ENCODE measurements at regions not wholly inside any gene's neighbourhood (a gene's known extent, or its start where the extent isn't known, plus 50 kb on each side); places are given as distances from the start of the nearest gene placed in this dataset.

DNA sequence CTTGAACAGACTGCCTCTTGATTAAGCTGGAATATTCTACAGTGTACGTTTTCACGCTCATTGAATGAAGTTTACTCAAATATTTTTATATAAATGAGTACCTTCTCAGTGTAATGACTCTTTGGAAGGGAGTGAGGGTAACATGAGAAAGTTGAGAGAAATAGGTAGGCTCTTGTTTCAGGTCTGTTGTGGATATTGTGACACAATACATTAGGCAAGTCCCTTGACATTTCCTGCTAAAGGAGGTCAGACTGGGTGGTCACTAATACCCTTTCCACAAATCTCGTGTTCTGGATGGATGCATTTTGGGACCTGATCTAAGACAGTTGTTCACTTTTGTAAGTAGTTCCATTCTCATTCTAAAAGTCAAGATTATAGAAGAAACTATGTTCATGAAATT is 324.8 kb upstream of the AZI2 start:
- no peak for TF ChIP-seq SUPT20H (IDR thresholded peaks at IDR 0.05; ENCODE audit: borderline replicate concordance, control insufficient read depth, low read depth, low read length)
- TF ChIP-seq, protein P1, sequence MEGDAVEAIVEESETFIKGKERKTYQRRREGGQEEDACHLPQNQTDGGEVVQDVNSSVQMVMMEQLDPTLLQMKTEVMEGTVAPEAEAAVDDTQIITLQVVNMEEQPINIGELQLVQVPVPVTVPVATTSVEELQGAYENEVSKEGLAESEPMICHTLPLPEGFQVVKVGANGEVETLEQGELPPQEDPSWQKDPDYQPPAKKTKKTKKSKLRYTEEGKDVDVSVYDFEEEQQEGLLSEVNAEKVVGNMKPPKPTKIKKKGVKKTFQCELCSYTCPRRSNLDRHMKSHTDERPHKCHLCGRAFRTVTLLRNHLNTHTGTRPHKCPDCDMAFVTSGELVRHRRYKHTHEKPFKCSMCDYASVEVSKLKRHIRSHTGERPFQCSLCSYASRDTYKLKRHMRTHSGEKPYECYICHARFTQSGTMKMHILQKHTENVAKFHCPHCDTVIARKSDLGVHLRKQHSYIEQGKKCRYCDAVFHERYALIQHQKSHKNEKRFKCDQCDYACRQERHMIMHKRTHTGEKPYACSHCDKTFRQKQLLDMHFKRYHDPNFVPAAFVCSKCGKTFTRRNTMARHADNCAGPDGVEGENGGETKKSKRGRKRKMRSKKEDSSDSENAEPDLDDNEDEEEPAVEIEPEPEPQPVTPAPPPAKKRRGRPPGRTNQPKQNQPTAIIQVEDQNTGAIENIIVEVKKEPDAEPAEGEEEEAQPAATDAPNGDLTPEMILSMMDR (IDR thresholded peaks at IDR 0.05 in 2 of 3, conservative IDR thresholded peaks at IDR 0.05 in 1 of 3; ENCODE audit: control insufficient read depth in 2 of 3, extremely low read depth in 1 of 3, insufficient read depth in 1 of 3, low read depth in 3 of 3, low read length in 3 of 3) = no peak
- TF ChIP-seq, protein P2, sequence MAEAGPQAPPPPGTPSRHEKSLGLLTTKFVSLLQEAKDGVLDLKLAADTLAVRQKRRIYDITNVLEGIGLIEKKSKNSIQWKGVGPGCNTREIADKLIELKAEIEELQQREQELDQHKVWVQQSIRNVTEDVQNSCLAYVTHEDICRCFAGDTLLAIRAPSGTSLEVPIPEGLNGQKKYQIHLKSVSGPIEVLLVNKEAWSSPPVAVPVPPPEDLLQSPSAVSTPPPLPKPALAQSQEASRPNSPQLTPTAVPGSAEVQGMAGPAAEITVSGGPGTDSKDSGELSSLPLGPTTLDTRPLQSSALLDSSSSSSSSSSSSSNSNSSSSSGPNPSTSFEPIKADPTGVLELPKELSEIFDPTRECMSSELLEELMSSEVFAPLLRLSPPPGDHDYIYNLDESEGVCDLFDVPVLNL (IDR thresholded peaks at IDR 0.05; ENCODE audit: low read depth, low read length) = no peak
- no peak for TF ChIP-seq MEF2A (IDR thresholded peaks at IDR 0.05; ENCODE audit: insufficient read depth, low read depth, low read length)
- TF ChIP-seq, protein P3, sequence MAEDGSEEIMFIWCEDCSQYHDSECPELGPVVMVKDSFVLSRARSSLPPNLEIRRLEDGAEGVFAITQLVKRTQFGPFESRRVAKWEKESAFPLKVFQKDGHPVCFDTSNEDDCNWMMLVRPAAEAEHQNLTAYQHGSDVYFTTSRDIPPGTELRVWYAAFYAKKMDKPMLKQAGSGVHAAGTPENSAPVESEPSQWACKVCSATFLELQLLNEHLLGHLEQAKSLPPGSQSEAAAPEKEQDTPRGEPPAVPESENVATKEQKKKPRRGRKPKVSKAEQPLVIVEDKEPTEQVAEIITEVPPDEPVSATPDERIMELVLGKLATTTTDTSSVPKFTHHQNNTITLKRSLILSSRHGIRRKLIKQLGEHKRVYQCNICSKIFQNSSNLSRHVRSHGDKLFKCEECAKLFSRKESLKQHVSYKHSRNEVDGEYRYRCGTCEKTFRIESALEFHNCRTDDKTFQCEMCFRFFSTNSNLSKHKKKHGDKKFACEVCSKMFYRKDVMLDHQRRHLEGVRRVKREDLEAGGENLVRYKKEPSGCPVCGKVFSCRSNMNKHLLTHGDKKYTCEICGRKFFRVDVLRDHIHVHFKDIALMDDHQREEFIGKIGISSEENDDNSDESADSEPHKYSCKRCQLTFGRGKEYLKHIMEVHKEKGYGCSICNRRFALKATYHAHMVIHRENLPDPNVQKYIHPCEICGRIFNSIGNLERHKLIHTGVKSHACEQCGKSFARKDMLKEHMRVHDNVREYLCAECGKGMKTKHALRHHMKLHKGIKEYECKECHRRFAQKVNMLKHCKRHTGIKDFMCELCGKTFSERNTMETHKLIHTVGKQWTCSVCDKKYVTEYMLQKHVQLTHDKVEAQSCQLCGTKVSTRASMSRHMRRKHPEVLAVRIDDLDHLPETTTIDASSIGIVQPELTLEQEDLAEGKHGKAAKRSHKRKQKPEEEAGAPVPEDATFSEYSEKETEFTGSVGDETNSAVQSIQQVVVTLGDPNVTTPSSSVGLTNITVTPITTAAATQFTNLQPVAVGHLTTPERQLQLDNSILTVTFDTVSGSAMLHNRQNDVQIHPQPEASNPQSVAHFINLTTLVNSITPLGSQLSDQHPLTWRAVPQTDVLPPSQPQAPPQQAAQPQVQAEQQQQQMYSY (CRISPR knock-in tag; IDR thresholded peaks at IDR 0.05) = no peak
- no peak for TF ChIP-seq RCOR1 (conservative IDR thresholded peaks at IDR 0.05; ENCODE audit: low read depth, low read length)
- TF ChIP-seq SP1 (IDR thresholded peaks at IDR 0.05; ENCODE audit: low read depth, low read length) = no peak
- TF ChIP-seq, protein P4, sequence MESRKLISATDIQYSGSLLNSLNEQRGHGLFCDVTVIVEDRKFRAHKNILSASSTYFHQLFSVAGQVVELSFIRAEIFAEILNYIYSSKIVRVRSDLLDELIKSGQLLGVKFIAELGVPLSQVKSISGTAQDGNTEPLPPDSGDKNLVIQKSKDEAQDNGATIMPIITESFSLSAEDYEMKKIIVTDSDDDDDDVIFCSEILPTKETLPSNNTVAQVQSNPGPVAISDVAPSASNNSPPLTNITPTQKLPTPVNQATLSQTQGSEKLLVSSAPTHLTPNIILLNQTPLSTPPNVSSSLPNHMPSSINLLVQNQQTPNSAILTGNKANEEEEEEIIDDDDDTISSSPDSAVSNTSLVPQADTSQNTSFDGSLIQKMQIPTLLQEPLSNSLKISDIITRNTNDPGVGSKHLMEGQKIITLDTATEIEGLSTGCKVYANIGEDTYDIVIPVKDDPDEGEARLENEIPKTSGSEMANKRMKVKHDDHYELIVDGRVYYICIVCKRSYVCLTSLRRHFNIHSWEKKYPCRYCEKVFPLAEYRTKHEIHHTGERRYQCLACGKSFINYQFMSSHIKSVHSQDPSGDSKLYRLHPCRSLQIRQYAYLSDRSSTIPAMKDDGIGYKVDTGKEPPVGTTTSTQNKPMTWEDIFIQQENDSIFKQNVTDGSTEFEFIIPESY (IDR thresholded peaks at IDR 0.05) = no peak
- TF ChIP-seq, protein P5, sequence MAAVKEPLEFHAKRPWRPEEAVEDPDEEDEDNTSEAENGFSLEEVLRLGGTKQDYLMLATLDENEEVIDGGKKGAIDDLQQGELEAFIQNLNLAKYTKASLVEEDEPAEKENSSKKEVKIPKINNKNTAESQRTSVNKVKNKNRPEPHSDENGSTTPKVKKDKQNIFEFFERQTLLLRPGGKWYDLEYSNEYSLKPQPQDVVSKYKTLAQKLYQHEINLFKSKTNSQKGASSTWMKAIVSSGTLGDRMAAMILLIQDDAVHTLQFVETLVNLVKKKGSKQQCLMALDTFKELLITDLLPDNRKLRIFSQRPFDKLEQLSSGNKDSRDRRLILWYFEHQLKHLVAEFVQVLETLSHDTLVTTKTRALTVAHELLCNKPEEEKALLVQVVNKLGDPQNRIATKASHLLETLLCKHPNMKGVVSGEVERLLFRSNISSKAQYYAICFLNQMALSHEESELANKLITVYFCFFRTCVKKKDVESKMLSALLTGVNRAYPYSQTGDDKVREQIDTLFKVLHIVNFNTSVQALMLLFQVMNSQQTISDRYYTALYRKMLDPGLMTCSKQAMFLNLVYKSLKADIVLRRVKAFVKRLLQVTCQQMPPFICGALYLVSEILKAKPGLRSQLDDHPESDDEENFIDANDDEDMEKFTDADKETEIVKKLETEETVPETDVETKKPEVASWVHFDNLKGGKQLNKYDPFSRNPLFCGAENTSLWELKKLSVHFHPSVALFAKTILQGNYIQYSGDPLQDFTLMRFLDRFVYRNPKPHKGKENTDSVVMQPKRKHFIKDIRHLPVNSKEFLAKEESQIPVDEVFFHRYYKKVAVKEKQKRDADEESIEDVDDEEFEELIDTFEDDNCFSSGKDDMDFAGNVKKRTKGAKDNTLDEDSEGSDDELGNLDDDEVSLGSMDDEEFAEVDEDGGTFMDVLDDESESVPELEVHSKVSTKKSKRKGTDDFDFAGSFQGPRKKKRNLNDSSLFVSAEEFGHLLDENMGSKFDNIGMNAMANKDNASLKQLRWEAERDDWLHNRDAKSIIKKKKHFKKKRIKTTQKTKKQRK (IDR thresholded peaks at IDR 0.05; ENCODE audit: low read depth, low read length) = no peak
- no peak for TF ChIP-seq SPI1 (IDR thresholded peaks at IDR 0.05; ENCODE audit: borderline replicate concordance, insufficient read depth, low read depth, low read length)
- no peak for TF ChIP-seq ZZZ3 (IDR thresholded peaks at IDR 0.05; ENCODE audit: control insufficient read depth, insufficient read length, low read depth)

All from GM12878 (cell line).